Immature natural killer cell (primary cell): ENCODE measurements at regions not wholly inside any gene's neighbourhood (a gene's known extent, or its start where the extent isn't known, plus 50 kb on each side); places are given as distances from the start of the nearest gene placed in this dataset.
"Not testable (repeated sequence)": the region's sequence is repeated elsewhere in the genome, so short reads cannot be mapped to it uniquely, and the experiment has no call there.

ENCODE experiments used
- DNase-seq, 3 donors: peaks; one replicate each; pipeline ENCODE4 v3.0.0; 2022; ENCODE audit warnings: mixed read lengths in 1 of 3
- H3K27ac Mint-ChIP-seq, 6 donors: one replicate each; pipeline ENCODE4 v1.8.0; 2020; ENCODE audit warnings: mixed read lengths in 6 of 6, mild to moderate bottlenecking in 5 of 6, inconsistent platforms in 4 of 6, moderate library complexity in 3 of 6
- H3K27me3 Mint-ChIP-seq, 3 donors: one replicate each; pipeline ENCODE4 v1.8.0; 2020 to 2021; ENCODE audit warnings: low read depth in 3 of 3, mild to moderate bottlenecking in 3 of 3, mixed read lengths in 3 of 3, moderate library complexity in 3 of 3, inconsistent platforms in 1 of 3
- H3K36me3 Mint-ChIP-seq, 3 donors: one replicate each; pipeline ENCODE4 v1.8.0; 2020; ENCODE audit warnings: mixed read lengths in 3 of 3, inconsistent platforms in 2 of 3, mild to moderate bottlenecking in 2 of 3
- H3K4me1 Mint-ChIP-seq, 2 donors: one replicate each; pipeline ENCODE4 v1.8.0; 2020; ENCODE audit warnings: inconsistent platforms in 2 of 2, mild to moderate bottlenecking in 2 of 2, mixed read lengths in 2 of 2, moderate library complexity in 1 of 2
- H3K4me3 Mint-ChIP-seq, 5 donors: one replicate each; pipeline ENCODE4 v1.8.0; 2020; ENCODE audit warnings: mild to moderate bottlenecking in 5 of 5, mixed read lengths in 5 of 5, inconsistent platforms in 3 of 5, moderate library complexity in 3 of 5
- H3K9me3 Mint-ChIP-seq, 6 donors: one replicate each; pipeline ENCODE4 v1.8.0; 2020; ENCODE audit warnings: mild to moderate bottlenecking in 6 of 6, mixed read lengths in 6 of 6, inconsistent platforms in 4 of 6, moderate library complexity in 3 of 6

DNA sequence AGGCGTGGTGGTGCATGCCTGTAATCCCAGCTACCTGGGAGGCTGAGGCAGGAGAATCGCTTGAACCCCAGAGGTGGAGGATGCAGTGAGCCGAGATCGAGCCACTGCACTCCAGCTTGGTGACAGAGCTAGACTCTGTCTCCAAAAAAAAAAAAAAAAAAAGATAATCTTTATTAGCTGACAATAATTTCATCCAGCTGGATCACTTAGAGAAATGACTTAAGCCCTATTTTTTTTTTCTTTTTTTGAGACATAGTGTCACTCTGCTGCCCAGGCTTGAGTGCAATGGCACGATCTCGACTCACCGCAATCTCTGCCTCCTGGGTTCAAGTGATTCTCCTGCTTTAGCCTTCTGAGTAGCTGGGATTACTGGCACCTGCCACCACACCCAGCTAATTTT is 51.6 kb upstream of the MAP4K4 start:
- H3K4me1 Mint-ChIP-seq, result not testable (repeated sequence)

DNA sequence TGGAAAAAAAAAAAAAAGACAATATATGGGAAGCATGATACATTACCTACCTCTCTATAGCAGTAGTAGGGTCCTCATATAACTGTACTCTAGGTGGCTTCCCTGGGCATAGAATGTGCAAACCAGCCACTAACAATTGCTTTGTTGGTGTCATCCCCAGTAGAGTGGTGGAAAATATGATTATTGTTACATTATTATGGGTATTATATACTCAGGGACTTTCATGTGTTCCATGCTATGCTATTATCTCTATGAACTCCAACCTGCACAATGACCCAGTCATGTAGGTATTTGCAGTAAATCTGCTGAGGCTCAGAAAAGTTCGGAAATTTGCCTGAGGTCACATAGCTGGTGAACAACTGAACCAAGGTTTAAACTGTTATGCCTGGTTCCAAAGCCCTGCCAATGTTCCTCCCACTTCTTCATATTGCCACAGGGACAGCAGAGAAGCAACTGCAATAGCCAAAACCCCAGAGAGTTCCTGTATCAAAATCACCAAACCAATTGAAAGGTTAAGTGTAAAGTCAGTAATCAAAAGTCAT is 52.6 kb upstream of the MAP4K4 start:
- no peak for DNase-seq
- Mint-ChIP-seq H3K27ac (no peak overlapping the region), H3K4me1 (no peaks in the 10 kb centered on the region), H3K4me3 (no peak overlapping the region), H3K9me3 (no peaks in the 10 kb centered on the region), H3K36me3 (no peaks in the 10 kb centered on the region), H3K27me3 (peaks cover 2 to 4% (median 2%) of the 10 kb centered on the region in 3 donors)

More for the DNA sequence above, 51.6 kb upstream of the MAP4K4 start:
- not testable (repeated sequence) for H3K9me3 Mint-ChIP-seq, H3K4me3 Mint-ChIP-seq, H3K27me3 Mint-ChIP-seq, H3K27ac Mint-ChIP-seq, H3K36me3 Mint-ChIP-seq, DNase-seq

DNA sequence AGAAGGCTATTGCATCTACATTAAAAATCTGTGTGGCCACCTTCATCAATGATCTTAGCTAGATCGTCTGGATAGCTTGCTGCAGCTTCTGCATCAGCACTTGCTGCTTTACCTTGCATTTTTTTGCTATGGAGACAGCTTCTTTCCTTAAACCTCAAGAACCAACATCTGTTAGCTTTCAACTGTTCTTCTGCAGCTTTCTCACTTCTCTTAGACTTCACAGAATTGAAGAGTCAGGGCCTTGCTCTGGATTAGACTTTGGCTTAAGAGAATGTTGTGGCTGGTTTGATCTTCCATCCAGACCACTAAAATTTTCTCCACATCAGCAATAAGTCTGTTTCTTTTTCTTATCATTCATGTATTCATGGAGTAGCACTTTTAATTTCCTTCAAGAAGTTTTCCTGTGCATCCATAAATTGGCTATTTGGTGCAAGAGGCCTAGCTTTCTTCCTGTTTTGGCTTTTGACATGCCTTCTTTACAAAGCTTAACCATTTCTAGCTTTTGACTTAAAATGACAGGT is 54.4 kb upstream of the MAP4K4 start:
- Mint-ChIP-seq H3K27me3 (peaks cover 2 to 4% (median 2%) of the 10 kb centered on the region in 3 donors), H3K36me3 (no peaks in the 10 kb centered on the region), H3K4me3 (no peak overlapping the region), H3K4me1 (no peaks in the 10 kb centered on the region), H3K27ac (no peak overlapping the region), H3K9me3 (no peaks in the 10 kb centered on the region)
- DNase-seq, result no peak

DNA sequence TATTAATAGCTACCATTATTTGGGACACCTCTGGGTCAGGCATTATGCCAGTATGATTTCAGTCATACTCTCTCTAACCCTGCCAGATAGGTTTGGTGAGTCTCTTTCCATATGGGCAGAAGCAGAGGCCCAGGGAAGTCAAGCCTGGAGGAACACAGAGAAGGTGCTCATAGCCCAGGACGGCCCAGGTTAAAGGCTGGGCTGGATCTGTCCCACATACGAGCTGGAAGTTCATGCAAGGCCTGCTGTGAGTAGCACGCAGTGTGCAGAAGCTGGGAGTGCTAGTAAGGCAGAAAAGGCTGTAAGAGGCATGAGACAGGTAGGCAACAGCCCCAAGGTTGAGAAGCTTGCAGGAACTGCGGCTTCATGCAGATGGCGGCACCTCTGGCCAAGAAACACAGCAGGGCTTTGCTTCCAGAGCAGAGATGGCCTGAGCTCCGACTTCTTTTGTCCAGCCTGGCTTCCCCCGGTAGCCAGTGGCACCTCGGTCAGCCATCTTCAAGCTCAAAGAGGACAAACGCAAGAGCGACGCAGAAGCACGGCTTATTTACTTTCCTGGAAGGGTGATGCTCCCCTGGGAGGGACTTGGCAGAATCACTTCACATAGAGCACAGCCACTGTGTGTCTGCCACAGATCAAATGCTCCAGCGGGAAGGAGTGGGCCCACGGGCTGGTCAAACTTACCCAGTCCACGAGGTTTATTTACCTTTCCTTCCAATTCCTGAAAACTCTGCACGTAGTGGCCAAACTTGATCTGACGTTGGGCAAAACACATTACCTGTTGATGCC is 58.5 kb upstream of the MAP4K4 start:
- H3K9me3 Mint-ChIP-seq, result no peaks in the 10 kb centered on the region
- H3K36me3 Mint-ChIP-seq, result no peaks in the 10 kb centered on the region

DNA sequence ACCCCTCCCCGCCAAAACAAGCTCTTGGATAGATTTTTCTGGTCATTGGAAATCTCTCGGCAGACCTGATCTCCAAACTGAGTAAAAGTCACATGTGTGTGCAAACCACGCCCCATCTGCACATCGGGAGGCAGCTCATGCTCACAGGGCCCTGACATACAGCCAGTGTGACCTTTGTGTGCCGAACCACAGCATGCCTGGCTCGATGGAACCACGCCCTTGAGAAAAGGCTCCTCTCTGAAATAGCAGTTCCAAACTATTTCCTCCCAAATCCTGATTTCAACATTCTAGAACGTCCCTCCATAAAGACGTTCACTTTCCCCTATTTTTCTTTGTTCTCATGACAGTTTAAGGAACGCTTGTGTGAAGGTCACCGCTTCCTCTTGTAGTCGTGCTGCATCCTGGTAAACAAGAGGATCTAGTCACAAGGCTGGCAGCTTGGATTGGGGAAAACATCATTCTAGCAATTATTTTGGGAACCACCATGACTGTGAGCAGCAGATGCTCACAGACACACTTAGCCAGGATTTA is 59.3 kb upstream of the MAP4K4 start:
- Mint-ChIP-seq H3K9me3 (no peaks in the 10 kb centered on the region), H3K36me3 (no peaks in the 10 kb centered on the region), H3K4me3 (no peak overlapping the region), H3K27me3 (peaks cover 2 to 4% (median 2%) of the 10 kb centered on the region in 3 donors), H3K4me1 (no peaks in the 10 kb centered on the region), H3K27ac (no peak overlapping the region)
- DNase-seq, result no peak

More for the DNA sequence above, 58.5 kb upstream of the MAP4K4 start:
- Mint-ChIP-seq H3K27me3 (peaks cover 1 to 4% (median 3%) of the 10 kb centered on the region in 3 donors), H3K27ac (no peak overlapping the region), H3K4me1 (no peaks in the 10 kb centered on the region), H3K4me3 (no peak overlapping the region)
- no peak for DNase-seq

DNA sequence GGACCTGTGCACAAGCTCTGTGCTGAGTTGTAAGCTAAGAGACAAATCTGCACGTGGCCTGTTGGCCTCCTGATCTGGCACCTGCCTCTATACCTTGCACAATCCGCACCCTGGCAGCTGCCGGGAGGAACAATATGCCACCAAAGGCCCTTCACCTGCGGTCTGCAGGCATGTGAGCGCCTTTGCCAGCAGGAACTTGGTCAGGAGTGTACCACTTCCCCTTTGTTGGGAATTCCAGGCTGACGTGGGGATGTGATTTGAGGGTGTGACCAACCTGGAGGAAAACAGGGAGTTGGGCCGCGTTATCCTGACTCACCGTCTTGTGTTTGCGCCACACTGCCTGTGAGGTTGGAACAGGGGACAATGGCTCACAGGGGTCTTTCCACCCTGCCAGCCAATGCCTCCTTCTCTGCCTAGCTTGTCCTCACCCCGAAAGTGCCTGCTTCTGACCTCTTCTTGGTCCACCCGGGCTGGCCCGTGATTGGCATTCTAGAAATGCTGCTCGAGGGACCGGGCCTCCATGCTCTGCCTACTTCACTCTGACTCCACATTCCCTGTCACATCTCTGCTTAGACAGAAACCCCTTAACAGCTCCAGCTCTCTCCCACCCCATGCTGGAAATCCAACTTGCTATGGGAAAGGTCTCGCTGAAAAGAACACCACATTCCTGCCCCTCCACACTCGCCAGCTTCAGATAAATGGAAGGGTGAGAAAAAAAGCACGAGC is 67.1 kb upstream of the MAP4K4 start:
- H3K36me3 Mint-ChIP-seq, result no peaks in the 10 kb centered on the region
- no peak overlapping the region for H3K27ac Mint-ChIP-seq
- H3K4me1 Mint-ChIP-seq, result no peaks in the 10 kb centered on the region
- H3K4me3 Mint-ChIP-seq, result no peak overlapping the region
- no peak for DNase-seq
- H3K27me3 Mint-ChIP-seq, result peaks cover 0 to 4% (median 2%) of the 10 kb centered on the region in 3 donors
- no peaks in the 10 kb centered on the region for H3K9me3 Mint-ChIP-seq

DNA sequence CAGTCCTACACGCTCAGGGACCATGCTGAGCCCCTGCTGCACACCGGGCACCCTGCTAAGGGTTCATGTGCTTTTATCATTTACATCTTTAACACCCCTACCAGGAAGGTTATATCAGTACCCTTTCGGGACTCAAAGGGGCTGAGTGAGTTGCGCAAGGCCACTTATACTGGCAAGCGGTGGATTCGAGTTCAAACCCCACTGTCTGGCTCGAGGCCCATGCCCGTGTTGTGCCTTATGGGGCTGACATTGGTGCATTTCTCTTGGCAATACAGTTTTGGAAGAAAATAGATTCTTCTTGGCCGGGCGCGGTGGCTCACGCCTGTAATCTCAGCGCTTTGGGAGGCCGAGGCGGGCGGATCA is 69.5 kb upstream of the MAP4K4 start:
- no peaks in the 10 kb centered on the region for H3K9me3 Mint-ChIP-seq
- H3K27ac Mint-ChIP-seq, result no peak overlapping the region
- H3K36me3 Mint-ChIP-seq, result no peaks in the 10 kb centered on the region
- peaks cover 5 to 7% of the 10 kb centered on the region in 2 donors for H3K4me1 Mint-ChIP-seq
- DNase-seq, result no peak
- no peak overlapping the region for H3K4me3 Mint-ChIP-seq
- H3K27me3 Mint-ChIP-seq, result peaks cover 0 to 5% (median 0%) of the 10 kb centered on the region in 3 donors

DNA sequence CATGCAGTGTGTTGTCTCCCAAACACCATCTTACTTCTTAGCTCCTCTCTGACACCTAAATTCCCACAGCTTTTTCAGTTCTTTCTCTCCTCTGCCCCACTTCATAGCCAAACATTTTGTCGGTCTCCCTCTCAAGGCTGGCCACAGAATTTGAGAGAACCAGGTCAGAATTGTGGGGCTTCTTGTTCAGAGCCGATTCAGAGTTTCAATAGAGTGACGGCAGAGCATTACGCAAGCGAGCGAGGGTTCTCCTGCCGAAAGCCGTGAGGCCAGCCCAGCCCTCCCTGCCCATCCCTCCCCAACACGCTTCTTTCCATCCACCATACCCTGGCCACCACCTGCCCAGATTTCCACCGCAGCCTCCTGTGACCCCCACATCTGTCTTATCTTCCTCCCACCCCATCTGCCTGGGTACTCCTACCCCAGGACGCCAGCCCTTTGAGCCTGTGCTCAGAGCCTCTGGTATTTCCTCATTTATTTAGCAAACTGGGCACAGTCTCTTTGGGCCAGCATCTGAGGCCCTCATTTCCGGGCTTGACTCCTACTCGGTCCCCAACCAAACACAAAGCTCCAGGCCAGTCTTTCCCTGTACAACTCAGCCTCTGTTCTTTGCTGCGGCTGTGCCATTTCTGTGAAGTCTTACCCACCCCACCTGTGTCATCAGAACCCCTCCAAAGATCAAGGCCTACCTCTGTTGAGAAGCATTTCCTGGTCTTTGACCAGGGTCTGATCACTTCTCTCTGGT is 70.0 kb upstream of the MAP4K4 start:
- H3K9me3 Mint-ChIP-seq, result no peaks in the 10 kb centered on the region
- DNase-seq, result no peak
- H3K4me3 Mint-ChIP-seq, result no peak overlapping the region
- H3K36me3 Mint-ChIP-seq, result no peaks in the 10 kb centered on the region
- H3K27ac Mint-ChIP-seq, result no peak overlapping the region
- H3K27me3 Mint-ChIP-seq, result peaks cover 0 to 5% (median 0%) of the 10 kb centered on the region in 3 donors
- peaks cover 10 to 12% of the 10 kb centered on the region in 2 donors for H3K4me1 Mint-ChIP-seq

DNA sequence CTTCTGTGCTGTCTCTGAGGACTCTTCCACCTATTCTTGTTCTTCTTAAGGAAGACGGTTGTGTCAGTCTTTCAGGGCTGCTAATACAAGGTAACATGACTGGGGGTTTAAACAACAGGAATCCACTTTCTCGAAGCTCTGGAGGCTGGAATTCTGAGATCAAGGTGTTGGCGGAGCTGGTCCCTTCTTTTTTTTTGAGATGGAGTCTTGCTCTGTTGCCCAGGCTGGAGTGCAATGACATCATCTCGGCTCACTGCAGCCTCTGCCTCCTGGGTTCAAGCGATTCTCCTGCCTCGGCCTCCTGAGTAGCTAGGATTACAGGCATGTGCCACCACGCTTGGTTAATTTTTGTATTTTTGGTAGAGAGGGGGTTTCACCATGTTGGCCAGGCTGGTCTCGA is 71.7 kb upstream of the MAP4K4 start:
- H3K27me3 Mint-ChIP-seq, H3K36me3 Mint-ChIP-seq, H3K4me3 Mint-ChIP-seq, H3K27ac Mint-ChIP-seq, DNase-seq, H3K9me3 Mint-ChIP-seq: not testable (repeated sequence)
- peaks cover 13 to 14% of the 10 kb centered on the region in 2 donors for H3K4me1 Mint-ChIP-seq

DNA sequence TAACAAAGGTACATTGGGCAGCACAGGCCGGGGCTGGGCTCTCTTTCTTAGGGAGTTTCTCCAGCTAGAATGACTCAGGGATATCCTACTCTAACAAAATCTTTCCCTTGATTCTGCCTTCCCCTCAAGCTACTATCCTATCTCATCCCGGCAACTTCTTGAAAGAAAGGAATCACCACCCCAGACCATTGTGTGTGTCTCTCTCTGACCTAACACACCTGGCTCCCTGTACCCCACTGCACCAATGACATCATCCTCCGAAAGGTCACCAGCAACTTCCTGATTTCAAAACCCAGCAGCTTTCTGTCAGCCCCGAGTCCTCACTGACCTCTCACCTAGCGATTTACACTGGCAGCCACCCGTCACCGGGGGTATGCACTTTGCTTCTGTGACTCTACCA is 72.1 kb upstream of the MAP4K4 start:
- no peak for DNase-seq
- Mint-ChIP-seq H3K36me3 (no peaks in the 10 kb centered on the region), H3K9me3 (no peaks in the 10 kb centered on the region), H3K4me3 (no peak overlapping the region), H3K4me1 (peaks cover 13 to 14% of the 10 kb centered on the region in 2 donors), H3K27ac (no peak overlapping the region), H3K27me3 (peaks cover 0 to 7% (median 3%) of the 10 kb centered on the region in 3 donors)

DNA sequence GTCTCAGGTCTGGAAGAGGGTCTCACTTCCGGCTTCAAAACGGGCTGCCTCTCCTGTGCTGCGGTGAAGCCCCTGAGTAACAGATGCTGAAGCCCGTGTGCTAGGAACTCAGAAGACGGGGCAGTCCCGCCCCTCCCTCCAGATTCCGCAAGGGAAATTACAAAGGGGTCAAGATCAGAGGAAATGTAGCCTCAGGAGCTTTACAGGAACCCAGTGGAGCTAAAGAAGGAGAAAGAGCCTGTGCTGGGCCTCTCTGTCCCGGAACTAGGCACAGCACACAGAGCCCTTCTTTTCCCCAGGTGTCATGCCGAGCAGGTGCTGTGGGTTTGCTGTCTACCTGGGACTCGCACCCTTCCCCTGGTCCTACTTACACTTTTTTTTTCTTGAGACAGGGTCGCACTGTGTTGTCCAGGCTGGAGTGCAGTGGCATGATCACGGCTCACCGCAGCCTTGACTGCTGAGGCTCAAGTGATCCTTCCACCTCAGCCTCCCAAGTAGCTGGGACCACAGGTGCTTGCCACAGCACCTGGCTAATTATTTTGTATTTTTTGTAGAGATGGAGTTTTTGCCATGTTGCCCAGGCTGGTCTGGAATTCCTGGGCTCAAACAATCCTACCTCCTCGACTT is 72.7 kb upstream of the MAP4K4 start:
- no peaks in the 10 kb centered on the region for H3K9me3 Mint-ChIP-seq
- peak overlapping the region in 1 of 6 donors; percentile 40 for H3K27ac Mint-ChIP-seq
- peaks cover 13 to 14% of the 10 kb centered on the region in 2 donors for H3K4me1 Mint-ChIP-seq
- no peaks in the 10 kb centered on the region for H3K36me3 Mint-ChIP-seq
- H3K27me3 Mint-ChIP-seq, result peaks cover 0 to 6% (median 3%) of the 10 kb centered on the region in 3 donors
- no peak for DNase-seq
- no peak overlapping the region for H3K4me3 Mint-ChIP-seq

DNA sequence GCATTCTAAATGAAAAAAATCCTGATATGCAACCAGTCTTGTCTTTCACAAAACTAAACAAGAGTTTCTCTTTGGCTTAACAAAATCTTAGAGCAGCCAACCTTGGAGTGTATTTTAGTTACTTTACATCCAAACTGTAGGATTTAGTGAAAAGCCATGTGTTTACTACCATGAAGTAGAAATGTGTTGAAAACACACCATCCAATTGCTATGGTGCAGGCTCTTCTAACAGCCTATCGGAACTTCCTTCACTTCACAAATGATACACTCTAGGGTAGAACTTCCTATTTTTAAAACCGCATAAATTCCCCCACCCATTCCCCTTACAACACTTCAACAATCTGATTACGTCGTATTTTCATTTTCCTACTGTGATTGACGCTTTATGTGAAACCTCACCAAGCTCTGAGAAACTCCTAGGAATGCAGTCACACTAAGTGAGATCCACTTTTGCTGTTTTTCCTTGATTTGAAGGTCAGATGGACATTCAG is 74.4 kb upstream of the MAP4K4 start:
- Mint-ChIP-seq H3K36me3 (no peaks in the 10 kb centered on the region), H3K27ac (peak overlapping the region in 4 of 6 donors; percentile 1 to 38 (median 2)), H3K4me1 (peaks cover 13 to 14% of the 10 kb centered on the region in 2 donors), H3K9me3 (no peaks in the 10 kb centered on the region), H3K27me3 (peaks cover 0 to 6% (median 3%) of the 10 kb centered on the region in 3 donors), H3K4me3 (peak overlapping the region in 4 of 5 donors; percentile 12 to 23 (median 16))
- peak in 1 of 3 donors; percentile 1 for DNase-seq
